ENCODE measurements at regions not wholly inside any gene's neighbourhood (a gene's known extent, or its start where the extent isn't known, plus 50 kb on each side); places are given as distances from the start of the nearest gene placed in this dataset.

DNA sequence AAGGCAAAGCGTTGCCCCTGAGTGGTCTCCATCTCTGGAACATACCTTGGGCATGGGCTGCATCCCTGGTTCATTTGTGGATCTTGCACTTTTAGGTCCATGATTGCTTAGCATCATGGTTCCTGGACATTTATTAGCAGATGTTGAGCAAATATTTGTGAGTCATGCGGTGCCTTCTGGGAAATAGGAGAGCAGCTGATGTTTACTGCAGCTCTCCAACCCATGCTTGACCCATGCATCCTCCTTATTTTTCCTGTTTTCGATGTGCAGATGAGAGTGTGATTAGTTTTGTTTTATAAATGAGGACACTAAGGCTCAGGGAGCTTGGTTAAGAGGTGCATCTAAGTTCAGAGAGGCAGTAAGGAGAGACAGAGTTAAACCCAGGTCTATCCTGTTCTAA is 253.7 kb downstream of the ICE1 start:
- intact Hi-C loops (cut with DNase I; ENCODE audit: low total_unique reads) = no loop called here
- TF ChIP-seq, protein P1, sequence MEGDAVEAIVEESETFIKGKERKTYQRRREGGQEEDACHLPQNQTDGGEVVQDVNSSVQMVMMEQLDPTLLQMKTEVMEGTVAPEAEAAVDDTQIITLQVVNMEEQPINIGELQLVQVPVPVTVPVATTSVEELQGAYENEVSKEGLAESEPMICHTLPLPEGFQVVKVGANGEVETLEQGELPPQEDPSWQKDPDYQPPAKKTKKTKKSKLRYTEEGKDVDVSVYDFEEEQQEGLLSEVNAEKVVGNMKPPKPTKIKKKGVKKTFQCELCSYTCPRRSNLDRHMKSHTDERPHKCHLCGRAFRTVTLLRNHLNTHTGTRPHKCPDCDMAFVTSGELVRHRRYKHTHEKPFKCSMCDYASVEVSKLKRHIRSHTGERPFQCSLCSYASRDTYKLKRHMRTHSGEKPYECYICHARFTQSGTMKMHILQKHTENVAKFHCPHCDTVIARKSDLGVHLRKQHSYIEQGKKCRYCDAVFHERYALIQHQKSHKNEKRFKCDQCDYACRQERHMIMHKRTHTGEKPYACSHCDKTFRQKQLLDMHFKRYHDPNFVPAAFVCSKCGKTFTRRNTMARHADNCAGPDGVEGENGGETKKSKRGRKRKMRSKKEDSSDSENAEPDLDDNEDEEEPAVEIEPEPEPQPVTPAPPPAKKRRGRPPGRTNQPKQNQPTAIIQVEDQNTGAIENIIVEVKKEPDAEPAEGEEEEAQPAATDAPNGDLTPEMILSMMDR (IDR thresholded peaks at IDR 0.05) = no peak
- no peak for TF ChIP-seq POLR2A (IDR thresholded peaks at IDR 0.05)
- no peak overlapping the region for H3K4me3 ChIP-seq (ENCODE audit: low read depth, poor library complexity, severe bottlenecking)
- no peak for DNase-seq (ENCODE audit: low spot score in 2 of 2)
- WGBS, 2 donors = 78 to 84% methylated on average over 3 of the region's 3 CpGs

DNA sequence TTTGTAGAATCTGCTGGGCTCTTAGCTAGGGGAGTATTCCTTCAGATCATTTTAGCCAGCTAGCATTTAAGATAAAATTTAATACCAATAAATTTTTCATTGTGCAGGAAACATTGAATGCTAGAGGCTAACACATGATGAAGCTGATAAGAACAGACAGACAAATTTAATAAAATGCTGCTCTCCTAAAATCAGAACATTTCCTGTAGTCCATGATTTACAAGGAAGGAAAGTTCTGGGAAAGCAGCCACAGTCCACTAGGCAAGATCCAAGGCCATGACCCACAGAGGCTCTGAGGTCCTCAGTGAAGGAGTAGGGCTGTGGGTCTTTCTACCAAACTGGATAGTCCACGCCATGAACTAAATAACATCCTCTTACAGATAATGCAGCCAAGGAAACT is 253.0 kb downstream of the ICE1 start:
- 77 to 83% methylated on average over 1 of the region's 1 CpG for WGBS, 2 donors
- no peak for TF ChIP-seq POLR2A (IDR thresholded peaks at IDR 0.05)
- TF ChIP-seq, protein P1 (IDR thresholded peaks at IDR 0.05) = no peak
- H3K4me3 ChIP-seq (ENCODE audit: low read depth, poor library complexity, severe bottlenecking) = no peak overlapping the region
- intact Hi-C loops (cut with DNase I; ENCODE audit: low total_unique reads) = no loop called here
- no peak for DNase-seq (ENCODE audit: low spot score in 2 of 2)

DNA sequence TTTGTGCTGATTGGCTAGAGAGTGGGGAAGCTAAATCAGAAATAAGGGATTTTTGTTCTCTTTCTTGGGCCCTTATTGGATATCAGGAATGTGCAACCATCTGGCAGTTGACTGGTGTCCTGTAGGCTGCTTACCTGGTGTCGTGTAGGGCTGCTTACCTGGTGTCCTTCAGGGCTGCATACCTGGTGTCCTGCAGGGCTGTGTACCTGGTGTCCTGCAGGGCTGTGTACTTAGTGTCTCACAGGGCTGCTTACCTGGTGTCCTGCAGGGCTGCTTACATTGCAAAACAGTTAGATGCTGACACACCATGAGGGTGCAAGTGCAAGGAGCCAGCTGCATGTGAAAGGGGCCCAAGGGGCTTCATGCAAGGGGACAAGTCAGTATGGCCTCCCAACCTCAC is 249.3 kb downstream of the ICE1 start:
- 56 to 67% methylated on average over 1 of the region's 1 CpG for WGBS, 2 donors
- TF ChIP-seq, protein P1 (IDR thresholded peaks at IDR 0.05) = no peak
- TF ChIP-seq POLR2A (IDR thresholded peaks at IDR 0.05) = no peak
- intact Hi-C loops (cut with DNase I; ENCODE audit: low total_unique reads) = no loop called here
- no peak for DNase-seq (ENCODE audit: low spot score in 2 of 2)
- no peak overlapping the region for H3K4me3 ChIP-seq (ENCODE audit: low read depth, poor library complexity, severe bottlenecking)

DNA sequence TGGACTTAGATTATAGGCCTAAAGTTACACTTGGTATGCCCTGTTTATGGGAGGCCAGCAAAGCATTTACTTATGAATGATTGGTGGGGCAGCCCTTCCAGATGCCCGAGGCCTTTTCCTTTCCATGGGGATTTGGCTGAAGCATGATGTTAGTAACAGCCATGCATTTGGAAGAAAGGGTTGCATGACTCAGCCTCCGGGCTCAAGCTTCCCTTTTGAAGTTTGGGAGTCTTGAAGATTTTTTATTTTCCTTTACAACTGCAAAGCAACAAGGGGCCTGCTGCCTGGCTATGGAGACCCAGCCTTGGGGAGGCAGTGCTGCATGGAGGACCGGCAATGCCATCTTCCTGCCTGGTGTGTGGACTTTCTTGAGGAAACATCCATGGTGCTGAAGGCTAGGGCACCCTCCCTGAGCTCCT is 244.7 kb downstream of the ICE1 start:
- H3K4me3 ChIP-seq (ENCODE audit: low read depth, poor library complexity, severe bottlenecking) = no peak overlapping the region
- WGBS, 2 donors = 30 to 38% methylated on average over 3 of the region's 3 CpGs
- intact Hi-C loops (cut with DNase I; ENCODE audit: low total_unique reads) = no loop called here
- TF ChIP-seq, protein P1 (IDR thresholded peaks at IDR 0.05) = no peak
- no peak for TF ChIP-seq POLR2A (IDR thresholded peaks at IDR 0.05)
- DNase-seq (ENCODE audit: low spot score in 2 of 2) = no peak

DNA sequence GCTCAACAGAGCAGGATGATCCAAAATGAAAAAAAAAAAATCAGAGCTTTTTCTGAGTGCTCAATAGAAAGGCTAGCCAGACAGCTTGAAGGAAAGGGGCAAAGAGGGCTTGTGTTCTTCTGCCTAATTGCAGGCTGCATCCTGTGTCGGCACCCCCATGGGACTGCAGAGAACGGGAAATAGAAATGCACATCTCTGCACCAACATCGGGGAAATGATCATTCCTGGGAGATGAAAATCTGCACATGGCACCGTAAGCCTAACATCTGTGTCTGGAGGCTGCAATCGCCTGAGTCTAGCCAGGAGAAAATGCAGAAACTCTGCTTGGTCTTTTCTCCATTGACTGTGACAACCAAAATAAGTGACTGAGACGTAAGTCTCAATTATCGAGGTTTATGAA is 243.9 kb downstream of the ICE1 start:
- no peak overlapping the region for H3K4me3 ChIP-seq (ENCODE audit: low read depth, poor library complexity, severe bottlenecking)
- intact Hi-C loops (cut with DNase I; ENCODE audit: low total_unique reads) = no loop called here
- no peak for TF ChIP-seq POLR2A (IDR thresholded peaks at IDR 0.05)
- TF ChIP-seq, protein P1 (IDR thresholded peaks at IDR 0.05) = no peak
- WGBS, 2 donors = 54 to 65% methylated on average over 7 of the region's 7 CpGs
- no peak for DNase-seq (ENCODE audit: low spot score in 2 of 2)

DNA sequence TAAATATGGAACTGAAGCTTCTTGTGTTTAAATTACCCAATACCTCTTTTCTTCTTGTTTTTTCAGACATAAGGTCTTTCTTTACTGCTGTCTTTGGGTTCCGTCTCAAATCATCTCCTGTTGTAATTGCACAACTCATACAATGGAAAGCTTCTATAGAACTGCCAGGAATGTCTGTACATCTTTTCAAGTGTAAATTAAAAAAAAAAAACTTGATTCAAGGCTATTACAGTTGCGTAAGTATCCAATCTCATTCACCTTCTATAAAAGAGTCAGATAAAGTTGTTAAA is 243.5 kb downstream of the ICE1 start:
- 72 to 73% methylated on average over 2 of the region's 2 CpGs for WGBS, 2 donors
- TF ChIP-seq, protein P1 (IDR thresholded peaks at IDR 0.05) = no peak
- no peak for TF ChIP-seq POLR2A (IDR thresholded peaks at IDR 0.05)
- no peak overlapping the region for H3K4me3 ChIP-seq (ENCODE audit: low read depth, poor library complexity, severe bottlenecking)
- DNase-seq (ENCODE audit: low spot score in 2 of 2) = no peak
- intact Hi-C loops (cut with DNase I; ENCODE audit: low total_unique reads) = no loop called here
